ENCODE measurements at regions not wholly inside any gene's neighbourhood (a gene's known extent, or its start where the extent isn't known, plus 50 kb on each side); places are given as distances from the start of the nearest gene placed in this dataset.
A peak's percentile ranks its signal among the peaks of the same experiment; 100 is the strongest.

- H3K27ac ChIP-seq, result no peak overlapping the region
- TF ChIP-seq, protein P1, sequence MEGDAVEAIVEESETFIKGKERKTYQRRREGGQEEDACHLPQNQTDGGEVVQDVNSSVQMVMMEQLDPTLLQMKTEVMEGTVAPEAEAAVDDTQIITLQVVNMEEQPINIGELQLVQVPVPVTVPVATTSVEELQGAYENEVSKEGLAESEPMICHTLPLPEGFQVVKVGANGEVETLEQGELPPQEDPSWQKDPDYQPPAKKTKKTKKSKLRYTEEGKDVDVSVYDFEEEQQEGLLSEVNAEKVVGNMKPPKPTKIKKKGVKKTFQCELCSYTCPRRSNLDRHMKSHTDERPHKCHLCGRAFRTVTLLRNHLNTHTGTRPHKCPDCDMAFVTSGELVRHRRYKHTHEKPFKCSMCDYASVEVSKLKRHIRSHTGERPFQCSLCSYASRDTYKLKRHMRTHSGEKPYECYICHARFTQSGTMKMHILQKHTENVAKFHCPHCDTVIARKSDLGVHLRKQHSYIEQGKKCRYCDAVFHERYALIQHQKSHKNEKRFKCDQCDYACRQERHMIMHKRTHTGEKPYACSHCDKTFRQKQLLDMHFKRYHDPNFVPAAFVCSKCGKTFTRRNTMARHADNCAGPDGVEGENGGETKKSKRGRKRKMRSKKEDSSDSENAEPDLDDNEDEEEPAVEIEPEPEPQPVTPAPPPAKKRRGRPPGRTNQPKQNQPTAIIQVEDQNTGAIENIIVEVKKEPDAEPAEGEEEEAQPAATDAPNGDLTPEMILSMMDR (IDR thresholded peaks at IDR 0.05), result no peak
- no peak for TF ChIP-seq POLR2A (IDR thresholded peaks at IDR 0.05)
- H3K27me3 ChIP-seq, result no peaks in the 10 kb centered on the region
- WGBS (ENCODE audit: insufficient coverage, low coverage, low lambda C conversion rate, missing lambda C conversion rate), result 52% methylated on average over 2 of the region's 2 CpGs
- H3K4me3 ChIP-seq, result no peak overlapping the region
- intact Hi-C loops (cut with DNase I), result no loop called here
- DNase-seq (no peak), ATAC-seq (no peak)
- H3K4me1 ChIP-seq, result no peaks in the 10 kb centered on the region
- H3K9me3 ChIP-seq, result no peaks in the 10 kb centered on the region
- H3K36me3 ChIP-seq, result no peaks in the 10 kb centered on the region
These were observed 702.2 kb downstream of the MECOM start for GRCh38 chr3:168961271-168961670.

DNA sequence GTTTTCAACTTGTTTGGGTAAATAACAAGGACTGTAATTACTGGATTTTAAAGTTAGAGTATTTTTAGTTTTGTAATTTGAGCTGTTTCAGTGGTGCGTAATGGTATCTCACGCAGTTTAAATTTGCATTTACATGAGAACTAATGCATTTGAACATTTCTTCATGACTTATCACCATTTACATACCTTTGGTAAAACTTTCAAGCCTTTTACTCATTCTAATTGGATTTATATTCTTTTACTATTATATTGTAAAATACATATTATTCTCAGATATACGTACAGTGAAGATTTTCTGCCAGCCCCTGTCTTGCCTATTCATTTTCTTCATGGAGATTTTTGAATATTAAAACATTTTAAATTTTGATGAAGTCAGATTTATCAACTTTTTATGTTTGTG, 703.8 kb downstream of the MECOM start:
- intact Hi-C loops (cut with DNase I), result no loop called here
- TF ChIP-seq POLR2A (IDR thresholded peaks at IDR 0.05), result no peak
- TF ChIP-seq, protein P1 (IDR thresholded peaks at IDR 0.05), result no peak
- Histone ChIP-seq H3K4me3 (no peak overlapping the region), H3K9me3 (no peaks in the 10 kb centered on the region), H3K27me3 (no peaks in the 10 kb centered on the region), H3K27ac (no peak overlapping the region), H3K4me1 (no peaks in the 10 kb centered on the region), H3K36me3 (no peaks in the 10 kb centered on the region)
- ATAC-seq, result no peak
- no peak for DNase-seq
- 74% methylated on average over 3 of the region's 3 CpGs for WGBS (ENCODE audit: insufficient coverage, low coverage, low lambda C conversion rate, missing lambda C conversion rate)

DNA sequence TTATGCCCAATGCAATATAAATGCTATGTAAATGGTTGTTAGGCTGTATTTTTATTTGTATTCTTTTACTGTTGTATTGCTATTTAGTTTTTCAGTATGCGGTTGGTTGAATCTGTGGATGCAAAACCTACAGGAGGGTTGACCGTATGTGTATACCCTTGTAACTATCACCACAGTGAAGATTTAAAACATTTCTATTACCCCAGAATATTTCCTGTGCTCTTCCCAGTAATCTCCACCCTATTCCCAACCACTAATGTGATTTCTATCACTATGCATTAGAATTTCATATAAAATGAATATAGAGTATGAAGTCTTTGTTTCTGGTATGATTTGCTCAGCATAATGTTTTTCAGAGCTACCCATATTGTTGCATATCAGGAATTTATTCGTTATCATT, 705.0 kb downstream of the MECOM start:
- intact Hi-C loops (cut with DNase I), result no loop called here
- 64% methylated on average over 3 of the region's 3 CpGs for WGBS (ENCODE audit: insufficient coverage, low coverage, low lambda C conversion rate, missing lambda C conversion rate)
- Histone ChIP-seq H3K4me3 (no peak overlapping the region), H3K27ac (no peak overlapping the region), H3K36me3 (no peaks in the 10 kb centered on the region), H3K27me3 (no peaks in the 10 kb centered on the region), H3K4me1 (no peaks in the 10 kb centered on the region), H3K9me3 (no peaks in the 10 kb centered on the region)
- no peak for TF ChIP-seq POLR2A (IDR thresholded peaks at IDR 0.05)
- TF ChIP-seq, protein P1 (IDR thresholded peaks at IDR 0.05), result no peak
- no peak for ATAC-seq
- no peak for DNase-seq

GRCh38 chr3:168956076-168956475, 707.4 kb downstream of the MECOM start:
- no peaks in the 10 kb centered on the region for H3K27me3 ChIP-seq
- H3K4me3 ChIP-seq, result no peak overlapping the region
- H3K4me1 ChIP-seq, result no peaks in the 10 kb centered on the region
- 61% methylated on average over 8 of the region's 8 CpGs for WGBS (ENCODE audit: insufficient coverage, low coverage, low lambda C conversion rate, missing lambda C conversion rate)
- H3K9me3 ChIP-seq, result no peaks in the 10 kb centered on the region
- H3K36me3 ChIP-seq, result no peaks in the 10 kb centered on the region
- DNase-seq, result no peak
- ATAC-seq, result no peak
- no peak overlapping the region for H3K27ac ChIP-seq
- TF ChIP-seq, protein P1 (IDR thresholded peaks at IDR 0.05), result no peak
- no peak for TF ChIP-seq POLR2A (IDR thresholded peaks at IDR 0.05)
- intact Hi-C loops (cut with DNase I), result no loop called here

DNA sequence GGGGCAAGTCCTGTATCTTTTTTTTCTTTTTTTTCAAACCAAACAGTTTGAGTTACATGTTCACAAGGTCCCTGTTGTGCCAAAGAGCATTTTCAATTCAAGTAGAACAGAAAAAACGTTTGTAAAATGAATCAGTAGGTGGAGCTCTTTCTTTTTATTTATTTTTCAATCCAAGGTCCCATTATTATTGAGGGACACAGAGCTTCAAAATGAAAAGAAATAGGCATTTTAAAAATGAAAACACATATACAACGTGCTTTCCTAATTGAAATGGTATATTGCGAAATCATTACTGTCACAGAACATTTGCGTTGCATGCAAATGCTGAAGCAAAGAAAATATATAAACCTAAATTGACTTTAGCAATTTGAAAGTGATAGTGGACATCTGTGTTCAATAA, 711.0 kb downstream of the MECOM start:
- no peak for TF ChIP-seq POLR2A (IDR thresholded peaks at IDR 0.05)
- TF ChIP-seq, protein P1 (IDR thresholded peaks at IDR 0.05), result peak in 1 of 4 donors; percentile 7
- ATAC-seq (no peak), DNase-seq (no peak)
- Histone ChIP-seq H3K9me3 (no peaks in the 10 kb centered on the region), H3K27me3 (no peaks in the 10 kb centered on the region), H3K27ac (no peak overlapping the region), H3K36me3 (no peaks in the 10 kb centered on the region), H3K4me1 (no peaks in the 10 kb centered on the region), H3K4me3 (no peak overlapping the region)
- intact Hi-C loops (cut with DNase I), result no loop called here
- 26% methylated on average over 4 of the region's 4 CpGs for WGBS (ENCODE audit: insufficient coverage, low coverage, low lambda C conversion rate, missing lambda C conversion rate)

Measured in right lobe of liver (tissue), 6 donors.